ENCODE measurements at regions not wholly inside any gene's neighbourhood (a gene's known extent, or its start where the extent isn't known, plus 50 kb on each side); places are given as distances from the start of the nearest gene placed in this dataset.

DNA sequence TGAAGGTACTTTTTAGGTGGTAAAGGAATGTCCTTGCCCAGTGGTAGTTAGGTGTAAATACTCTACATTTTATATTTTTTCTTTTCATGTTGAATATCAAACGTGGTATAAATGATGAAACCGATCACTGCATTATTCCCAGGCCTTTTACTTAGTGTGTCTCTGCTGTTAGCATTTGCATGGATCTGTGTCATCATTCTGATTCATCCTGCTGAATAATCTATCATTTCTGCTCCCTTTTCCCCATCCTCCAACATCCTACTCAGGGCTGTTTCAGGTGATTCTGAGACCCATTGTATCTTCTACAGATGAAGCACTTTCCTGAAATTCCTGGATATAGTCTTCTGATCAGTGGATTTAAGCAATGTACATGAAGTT, 61.0 kb upstream of the PTHLH start:
- Histone ChIP-seq H3T11ph (ENCODE audit: low read length) (no peak overlapping the region), H3K23me2 (ENCODE audit: insufficient read length, low read depth, low read length, poor library complexity, severe bottlenecking) (no peaks in the 10 kb centered on the region), H2BK5ac (ENCODE audit: insufficient read length, low read length) (no peak overlapping the region), H3K79me1 (ENCODE audit: insufficient read depth, low read depth, low read length, poor library complexity, severe bottlenecking) (no peaks in the 10 kb centered on the region), H2AK5ac (ENCODE audit: insufficient read length, low read length) (no peak overlapping the region), H3K27me3 (ENCODE audit: insufficient read depth, low read length) (no peaks in the 10 kb centered on the region), H3K4ac (ENCODE audit: low read depth, low read length) (no peak overlapping the region), H4K5ac (ENCODE audit: insufficient read length, low read depth, low read length) (no peak overlapping the region), H2BK12ac (ENCODE audit: insufficient read length, low read depth, low read length) (no peak overlapping the region), H2BK20ac (ENCODE audit: low read depth, low read length, poor library complexity, severe bottlenecking) (no peak overlapping the region), H3K9ac (ENCODE audit: extremely low read depth, insufficient read length, low read length) (no peak overlapping the region), H3K4me2 (ENCODE audit: insufficient read depth, insufficient read length, low read length) (no peak overlapping the region), H3K4me1 (ENCODE audit: insufficient read depth, low read length) (no peaks in the 10 kb centered on the region), H3K9me3 (ENCODE audit: control insufficient read depth, low read depth, low read length) (no peaks in the 10 kb centered on the region), H3K27ac (ENCODE audit: insufficient read length, low read depth, low read length) (no peak overlapping the region), H3K14ac (ENCODE audit: insufficient read depth, low read length) (no peak overlapping the region), H3K23ac (ENCODE audit: insufficient read length, low read depth, low read length) (no peak overlapping the region), H2BK120ac (ENCODE audit: low read depth, low read length, poor library complexity, severe bottlenecking) (no peak overlapping the region), H2AFZ (ENCODE audit: low read length) (no peak overlapping the region), H4K20me1 (ENCODE audit: control insufficient read depth, insufficient read depth, insufficient read length) (no peaks in the 10 kb centered on the region), H3K18ac (ENCODE audit: insufficient read length, low read depth, low read length) (no peak overlapping the region), H3K56ac (ENCODE audit: insufficient read length, low read depth, low read length) (no peak overlapping the region), H3K79me2 (ENCODE audit: insufficient read depth, low read length) (no peaks in the 10 kb centered on the region), H4K91ac (ENCODE audit: insufficient read length, low read depth, low read length) (no peak overlapping the region), H2BK15ac (ENCODE audit: low read depth, low read length) (no peak overlapping the region), H4K8ac (replicated peaks; ENCODE audit: insufficient read length, low read depth, low read length) (no peak overlapping the region)
- H3K36me3 Mint-ChIP-seq (ENCODE audit: insufficient read depth in 1 of 3, low read depth in 3 of 3), result no peaks in the 10 kb centered on the region
- no peak for DNase-seq
- H3K4me1 Mint-ChIP-seq, result peaks cover 2% of the 10 kb centered on the region in 2 experiments; a peak in 1 of 4 replicates
- TF ChIP-seq, protein P1, sequence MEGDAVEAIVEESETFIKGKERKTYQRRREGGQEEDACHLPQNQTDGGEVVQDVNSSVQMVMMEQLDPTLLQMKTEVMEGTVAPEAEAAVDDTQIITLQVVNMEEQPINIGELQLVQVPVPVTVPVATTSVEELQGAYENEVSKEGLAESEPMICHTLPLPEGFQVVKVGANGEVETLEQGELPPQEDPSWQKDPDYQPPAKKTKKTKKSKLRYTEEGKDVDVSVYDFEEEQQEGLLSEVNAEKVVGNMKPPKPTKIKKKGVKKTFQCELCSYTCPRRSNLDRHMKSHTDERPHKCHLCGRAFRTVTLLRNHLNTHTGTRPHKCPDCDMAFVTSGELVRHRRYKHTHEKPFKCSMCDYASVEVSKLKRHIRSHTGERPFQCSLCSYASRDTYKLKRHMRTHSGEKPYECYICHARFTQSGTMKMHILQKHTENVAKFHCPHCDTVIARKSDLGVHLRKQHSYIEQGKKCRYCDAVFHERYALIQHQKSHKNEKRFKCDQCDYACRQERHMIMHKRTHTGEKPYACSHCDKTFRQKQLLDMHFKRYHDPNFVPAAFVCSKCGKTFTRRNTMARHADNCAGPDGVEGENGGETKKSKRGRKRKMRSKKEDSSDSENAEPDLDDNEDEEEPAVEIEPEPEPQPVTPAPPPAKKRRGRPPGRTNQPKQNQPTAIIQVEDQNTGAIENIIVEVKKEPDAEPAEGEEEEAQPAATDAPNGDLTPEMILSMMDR (conservative IDR thresholded peaks at IDR 0.05), result no peak
- no peaks in the 10 kb centered on the region for H3K9me3 Mint-ChIP-seq
- no peaks in the 10 kb centered on the region for H3K27me3 Mint-ChIP-seq (ENCODE audit: low read depth)
- H3K27ac Mint-ChIP-seq, result no peak overlapping the region
- no peak overlapping the region for H3K4me3 Mint-ChIP-seq
- WGBS (ENCODE audit: extremely low coverage, insufficient read length, low lambda C conversion rate), result no CpG with 5 or more reads among the region's 2 CpGs

All from H9 (cell line).